ENCODE measurements at regions not wholly inside any gene's neighbourhood (a gene's known extent, or its start where the extent isn't known, plus 50 kb on each side); places are given as distances from the start of the nearest gene placed in this dataset.

DNA sequence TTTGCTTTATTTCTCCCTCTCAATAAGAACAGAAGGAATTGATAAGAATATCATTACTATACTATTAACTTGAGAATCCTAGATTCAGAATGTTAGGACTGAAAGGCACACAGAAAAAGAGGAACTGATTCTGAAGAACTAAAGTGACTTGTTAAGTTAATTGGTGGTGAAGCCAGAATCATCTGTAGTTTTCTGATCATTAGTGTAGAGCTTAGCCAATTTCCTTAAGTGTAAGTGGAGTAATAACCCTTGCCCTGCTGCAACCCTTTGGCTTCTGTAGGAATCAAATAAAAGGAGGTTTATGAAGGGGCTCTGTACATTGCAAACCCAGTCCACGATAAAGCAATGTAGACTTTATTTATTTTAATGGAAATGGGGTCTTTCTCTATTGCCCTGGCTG, 1186.0 kb downstream of the SORCS3 start:
- Histone ChIP-seq H4K5ac (ENCODE audit: insufficient read length, low read depth, low read length) (no peak overlapping the region), H3K27ac (ENCODE audit: low read depth, low read length) (no peak overlapping the region), H4K91ac (replicated peaks; ENCODE audit: insufficient read length, low read length) (no peak overlapping the region), H3K79me2 (ENCODE audit: control insufficient read depth in 1 of 2, insufficient read depth in 2 of 2, low read length in 2 of 2) (no peaks in the 10 kb centered on the region), H3K18ac (ENCODE audit: extremely low read depth, low read length) (no peak overlapping the region), H3K9me3 (ENCODE audit: insufficient read depth in 2 of 2, low read depth in 1 of 2, low read length in 1 of 2) (no peaks in the 10 kb centered on the region), H3K23ac (ENCODE audit: insufficient read length) (no peak overlapping the region), H3K4me3 (ENCODE audit: extremely low read depth in 1 of 4, insufficient read depth in 2 of 4, low read depth in 3 of 4, low read length in 4 of 4) (no peak overlapping the region), H2BK120ac (replicated peaks; ENCODE audit: low read depth, low read length) (no peak overlapping the region), H3K4ac (replicated peaks; ENCODE audit: insufficient read length, low read depth, low read length) (no peak overlapping the region), H3K9ac (replicated peaks in 1 of 4; ENCODE audit: extremely low read depth in 1 of 4, low read depth in 3 of 4, low read length in 3 of 4) (no peak overlapping the region), H3K14ac (ENCODE audit: insufficient read length) (no peak overlapping the region), H3K23me2 (ENCODE audit: low read depth, low read length) (no peaks in the 10 kb centered on the region), H2AK5ac (ENCODE audit: low read depth, low read length) (no peak overlapping the region), H3K27me3 (replicated peaks in 1 of 4; ENCODE audit: control insufficient read depth in 3 of 4, extremely low read depth in 1 of 4, insufficient read depth in 3 of 4, low read length in 3 of 4) (peaks cover 0 to 1% (median 0%) of the 10 kb centered on the region in 4 experiments; a peak in 1 of 7 replicates), H3K4me1 (replicated peaks in 1 of 4; ENCODE audit: control insufficient read depth in 3 of 4, insufficient read depth in 4 of 4, low read length in 3 of 4) (no peaks in the 10 kb centered on the region), H2BK5ac (ENCODE audit: low read depth, low read length) (no peak overlapping the region), H4K8ac (ENCODE audit: extremely low read depth, insufficient read depth, low read length) (no peak overlapping the region), H2AFZ (ENCODE audit: low read length) (no peak overlapping the region), H3K79me1 (ENCODE audit: low read depth, low read length) (no peaks in the 10 kb centered on the region), H2BK20ac (ENCODE audit: low read length) (no peak overlapping the region), H2BK12ac (ENCODE audit: low read depth, low read length) (no peak overlapping the region), H3K36me3 (ENCODE audit: control insufficient read depth in 2 of 4, insufficient read depth in 4 of 4, low read length in 3 of 4) (no peaks in the 10 kb centered on the region), H3K56ac (replicated peaks; ENCODE audit: insufficient read length, low read depth, low read length) (no peak overlapping the region), H4K20me1 (replicated peaks in 1 of 2; ENCODE audit: control insufficient read depth in 1 of 2, insufficient read depth in 2 of 2, low read length in 2 of 2) (no peaks in the 10 kb centered on the region), H3K4me2 (ENCODE audit: insufficient read depth in 1 of 2, low read depth in 2 of 2, low read length in 2 of 2) (no peak overlapping the region), H2BK15ac (ENCODE audit: low read length) (no peak overlapping the region)
- no peak for DNase-seq (ENCODE audit: low read depth in 1 of 2, low spot score in 2 of 2)
- TF ChIP-seq BACH1 (IDR thresholded peaks at IDR 0.05; ENCODE audit: low read length): no peak
- CTCF ChIA-PET (ENCODE audit: partially characterized antibody): interaction anchor here (1.3 kb wide), 1 partner anchor 19 kb away, joined by 3 read pairs; no protein-coding TSS in a partner anchor
- no peak for FAIRE-seq
- POLR2A ChIA-PET (ENCODE audit: partially characterized antibody): no interaction called here
- WGBS, 2 experiments (ENCODE audit: extremely low coverage in 1 of 2, insufficient coverage in 1 of 2, insufficient read length in 1 of 2, insufficient replicate concordance in 2 of 2, low coverage in 1 of 2, low lambda C conversion rate in 2 of 2, missing lambda C conversion rate in 1 of 2): 89% methylated on average over 1 of the region's 1 CpG; no CpG with 5 or more reads in 1 of the 2 experiments
